Nephron (organoid): ENCODE measurements at regions not wholly inside any gene's neighbourhood (a gene's known extent, or its start where the extent isn't known, plus 50 kb on each side); places are given as distances from the start of the nearest gene placed in this dataset.

Source experiments
- H3K27ac Mint-ChIP-seq, 3 experiments: 2 replicates each; pipeline ENCODE4 v1.8.0; 2020; ENCODE audit warnings: mixed read lengths in 3 of 3, mild to moderate bottlenecking in 2 of 3, moderate library complexity in 1 of 3
- H3K27me3 Mint-ChIP-seq: 2 replicates; pipeline ENCODE4 v1.8.0; 2021; ENCODE audit warnings: low read depth, mild to moderate bottlenecking, moderate library complexity, mixed read lengths
- H3K36me3 Mint-ChIP-seq: 2 replicates; pipeline ENCODE4 v1.8.0; 2020; ENCODE audit warnings: low read depth, mixed read lengths
- H3K4me1 Mint-ChIP-seq: 2 replicates; pipeline ENCODE4 v1.8.0; 2020; ENCODE audit warnings: mixed read lengths
- H3K4me3 Mint-ChIP-seq, 3 experiments: 2 replicates each; pipeline ENCODE4 v1.8.0; 2020; ENCODE audit warnings: mild to moderate bottlenecking in 3 of 3, mixed read lengths in 3 of 3, moderate library complexity in 2 of 3
- H3K9me3 Mint-ChIP-seq: 2 replicates; pipeline ENCODE4 v1.8.0; 2020; ENCODE audit warnings: mixed read lengths
- TF ChIP-seq, protein P1 (sequence below), 3 experiments: fragments of 200-600 bp; sonication (generic); IDR thresholded peaks; one replicate each; pipeline ENCODE4 v1.5.0; 2021; ENCODE audit warnings: antibody characterized with exemption in 3 of 3; ENCODE audit not compliant: unreplicated experiment in 3 of 3

GRCh38 chr6:27061235-27061993, 186.1 kb upstream of the PRSS16 start:
- Mint-ChIP-seq H3K36me3 (no peaks in the 10 kb centered on the region), H3K4me3 (no peak overlapping the region), H3K27ac (no peak overlapping the region), H3K9me3 (no peaks in the 10 kb centered on the region), H3K4me1 (no peaks in the 10 kb centered on the region), H3K27me3 (no peaks in the 10 kb centered on the region)
- TF ChIP-seq, protein P1, sequence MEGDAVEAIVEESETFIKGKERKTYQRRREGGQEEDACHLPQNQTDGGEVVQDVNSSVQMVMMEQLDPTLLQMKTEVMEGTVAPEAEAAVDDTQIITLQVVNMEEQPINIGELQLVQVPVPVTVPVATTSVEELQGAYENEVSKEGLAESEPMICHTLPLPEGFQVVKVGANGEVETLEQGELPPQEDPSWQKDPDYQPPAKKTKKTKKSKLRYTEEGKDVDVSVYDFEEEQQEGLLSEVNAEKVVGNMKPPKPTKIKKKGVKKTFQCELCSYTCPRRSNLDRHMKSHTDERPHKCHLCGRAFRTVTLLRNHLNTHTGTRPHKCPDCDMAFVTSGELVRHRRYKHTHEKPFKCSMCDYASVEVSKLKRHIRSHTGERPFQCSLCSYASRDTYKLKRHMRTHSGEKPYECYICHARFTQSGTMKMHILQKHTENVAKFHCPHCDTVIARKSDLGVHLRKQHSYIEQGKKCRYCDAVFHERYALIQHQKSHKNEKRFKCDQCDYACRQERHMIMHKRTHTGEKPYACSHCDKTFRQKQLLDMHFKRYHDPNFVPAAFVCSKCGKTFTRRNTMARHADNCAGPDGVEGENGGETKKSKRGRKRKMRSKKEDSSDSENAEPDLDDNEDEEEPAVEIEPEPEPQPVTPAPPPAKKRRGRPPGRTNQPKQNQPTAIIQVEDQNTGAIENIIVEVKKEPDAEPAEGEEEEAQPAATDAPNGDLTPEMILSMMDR (IDR thresholded peaks at IDR 0.05; ENCODE audit: unreplicated experiment in 3 of 3): no peak

DNA sequence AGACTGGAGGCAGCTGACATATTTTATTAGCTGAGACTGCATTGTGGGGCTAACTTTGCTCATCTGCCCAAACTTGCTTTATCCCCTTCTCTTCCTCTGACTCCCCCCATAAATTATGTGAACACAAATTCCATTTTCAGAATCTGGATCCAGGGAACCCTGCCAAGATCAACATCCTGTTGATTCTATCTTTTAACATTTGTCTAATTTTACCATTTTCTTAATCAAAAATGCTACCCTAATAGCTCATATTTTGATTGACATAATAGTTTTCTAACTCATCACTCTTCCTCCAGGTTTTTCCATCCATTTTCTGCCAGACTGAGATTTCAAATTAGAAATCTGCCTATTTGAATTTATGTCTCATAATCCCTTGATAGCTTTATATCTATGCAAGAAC, 184.7 kb upstream of the PRSS16 start:
- no peak overlapping the region for H3K27ac Mint-ChIP-seq
- H3K4me3 Mint-ChIP-seq: no peak overlapping the region
- H3K36me3 Mint-ChIP-seq: no peaks in the 10 kb centered on the region
- no peaks in the 10 kb centered on the region for H3K9me3 Mint-ChIP-seq
- H3K27me3 Mint-ChIP-seq: no peaks in the 10 kb centered on the region
- no peaks in the 10 kb centered on the region for H3K4me1 Mint-ChIP-seq
- TF ChIP-seq, protein P1 (IDR thresholded peaks at IDR 0.05; ENCODE audit: unreplicated experiment in 3 of 3): no peak

- Mint-ChIP-seq H3K4me1 (no peaks in the 10 kb centered on the region), H3K36me3 (no peaks in the 10 kb centered on the region), H3K9me3 (no peaks in the 10 kb centered on the region), H3K27ac (no peak overlapping the region), H3K27me3 (peaks cover 5% of the 10 kb centered on the region), H3K4me3 (no peak overlapping the region)
- TF ChIP-seq, protein P1 (IDR thresholded peaks at IDR 0.05; ENCODE audit: unreplicated experiment in 3 of 3): no peak
Observed at GRCh38 chr6:27065183-27065582, 182.3 kb upstream of the PRSS16 start.

DNA sequence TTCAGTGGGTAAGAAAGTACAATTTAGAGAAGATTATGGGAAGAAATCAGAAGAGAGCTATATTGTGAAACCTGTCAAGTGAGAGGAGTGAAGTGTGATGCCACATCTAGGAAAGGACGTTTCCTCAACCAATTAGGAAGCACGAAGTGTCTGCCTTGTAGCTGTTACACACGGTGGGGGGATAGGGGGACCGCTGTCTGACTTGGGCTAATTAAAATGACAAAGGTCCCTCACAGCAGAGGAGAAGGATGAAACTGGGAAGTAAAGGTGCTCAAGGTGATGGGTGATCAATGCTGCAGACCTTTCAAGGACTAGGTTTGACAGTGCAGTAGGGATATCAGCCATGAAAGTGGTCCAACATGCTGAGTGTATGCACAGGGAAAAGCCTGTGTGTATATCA, 181.1 kb upstream of the PRSS16 start:
- Mint-ChIP-seq H3K4me3 (no peak overlapping the region), H3K9me3 (no peaks in the 10 kb centered on the region), H3K27me3 (peaks cover 13% of the 10 kb centered on the region), H3K4me1 (no peaks in the 10 kb centered on the region), H3K36me3 (no peaks in the 10 kb centered on the region), H3K27ac (no peak overlapping the region)
- TF ChIP-seq, protein P1 (IDR thresholded peaks at IDR 0.05; ENCODE audit: unreplicated experiment in 3 of 3): no peak

DNA sequence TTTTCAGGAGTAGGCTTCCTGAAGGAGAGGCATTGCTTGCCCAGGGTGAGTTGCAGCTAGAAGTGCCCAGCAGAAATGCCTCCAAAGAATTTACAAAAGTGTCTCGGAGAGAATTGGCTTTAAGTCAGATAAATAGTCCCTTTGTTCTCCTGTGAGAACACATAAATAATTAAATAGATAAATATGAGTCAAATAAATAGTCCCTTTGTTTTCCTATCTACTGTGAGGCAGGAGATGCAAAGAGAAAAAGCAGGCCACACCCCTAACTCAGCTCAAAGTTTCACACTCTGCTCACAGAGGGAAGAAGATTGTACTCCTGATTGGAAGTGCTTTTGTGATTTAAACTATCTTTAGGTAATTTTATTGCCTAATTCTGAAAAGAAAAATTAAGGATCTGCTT, 180.7 kb upstream of the PRSS16 start:
- no peak overlapping the region for H3K4me3 Mint-ChIP-seq
- H3K4me1 Mint-ChIP-seq: no peaks in the 10 kb centered on the region
- TF ChIP-seq, protein P1 (IDR thresholded peaks at IDR 0.05; ENCODE audit: unreplicated experiment in 3 of 3): no peak
- no peaks in the 10 kb centered on the region for H3K9me3 Mint-ChIP-seq
- H3K36me3 Mint-ChIP-seq: no peaks in the 10 kb centered on the region
- no peak overlapping the region for H3K27ac Mint-ChIP-seq
- peaks cover 13% of the 10 kb centered on the region for H3K27me3 Mint-ChIP-seq

DNA sequence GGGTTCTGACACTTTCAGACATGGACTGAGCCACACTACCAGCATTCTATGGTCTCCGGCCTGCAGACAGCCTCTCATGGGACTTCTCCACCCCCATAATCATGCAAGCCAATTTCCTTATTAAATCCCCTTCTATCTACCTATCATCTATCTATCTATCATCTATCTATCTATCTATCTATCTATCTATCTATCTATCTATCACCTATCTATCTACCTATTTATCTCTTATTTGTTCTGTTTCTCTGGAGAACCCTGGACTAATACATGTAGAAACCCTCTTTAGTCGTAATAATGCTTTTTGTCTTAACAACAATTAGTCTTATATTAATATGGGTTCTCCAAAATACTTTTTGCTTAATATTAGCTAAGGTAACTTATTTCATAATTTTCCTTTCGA, 174.1 kb upstream of the PRSS16 start:
- H3K4me3 Mint-ChIP-seq: no peak overlapping the region
- H3K9me3 Mint-ChIP-seq: no peaks in the 10 kb centered on the region
- no peaks in the 10 kb centered on the region for H3K4me1 Mint-ChIP-seq
- H3K27ac Mint-ChIP-seq: no peak overlapping the region
- TF ChIP-seq, protein P1 (IDR thresholded peaks at IDR 0.05; ENCODE audit: unreplicated experiment in 3 of 3): no peak
- peaks cover 9% of the 10 kb centered on the region for H3K27me3 Mint-ChIP-seq
- no peaks in the 10 kb centered on the region for H3K36me3 Mint-ChIP-seq
